ENCODE measurements at regions not wholly inside any gene's neighbourhood (a gene's known extent, or its start where the extent isn't known, plus 50 kb on each side); places are given as distances from the start of the nearest gene placed in this dataset.

GRCh38 chr18:22254088-22254487, 84.7 kb downstream of the GATA6 start:
- TF ChIP-seq CTCF (IDR thresholded peaks at IDR 0.05) = no peak
- Mint-ChIP-seq H3K9me3 (no peaks in the 10 kb centered on the region), H3K4me1 (peaks cover 43% of the 10 kb centered on the region), H3K27me3 (ENCODE audit: low read depth, poor library complexity) (peaks cover 31% of the 10 kb centered on the region), H3K36me3 (ENCODE audit: low read depth) (no peaks in the 10 kb centered on the region), H3K4me3 (peak overlapping the region; percentile 52), H3K27ac (peak overlapping the region; percentile 96)
- DNase-seq = no peak

GRCh38 chr18:22253676-22254075, 84.3 kb downstream of the GATA6 start:
- H3K9me3 Mint-ChIP-seq = no peaks in the 10 kb centered on the region
- no peaks in the 10 kb centered on the region for H3K36me3 Mint-ChIP-seq (ENCODE audit: low read depth)
- H3K4me3 Mint-ChIP-seq = peak overlapping the region; percentile 52
- TF ChIP-seq CTCF (IDR thresholded peaks at IDR 0.05) = no peak
- peak overlapping the region; percentile 96 for H3K27ac Mint-ChIP-seq
- peaks cover 32% of the 10 kb centered on the region for H3K27me3 Mint-ChIP-seq (ENCODE audit: low read depth, poor library complexity)
- peaks cover 41% of the 10 kb centered on the region for H3K4me1 Mint-ChIP-seq
- DNase-seq = peak; percentile 14

- H3K9me3 Mint-ChIP-seq = no peaks in the 10 kb centered on the region
- peaks cover 29% of the 10 kb centered on the region for H3K27me3 Mint-ChIP-seq (ENCODE audit: low read depth, poor library complexity)
- H3K27ac Mint-ChIP-seq = no peak overlapping the region
- no peak for TF ChIP-seq CTCF (IDR thresholded peaks at IDR 0.05)
- H3K36me3 Mint-ChIP-seq (ENCODE audit: low read depth) = no peaks in the 10 kb centered on the region
- no peak overlapping the region for H3K4me3 Mint-ChIP-seq
- H3K4me1 Mint-ChIP-seq = peaks cover 41% of the 10 kb centered on the region
- DNase-seq = no peak
Measured at GRCh38 chr18:22253156-22253555, 83.8 kb downstream of the GATA6 start.
